CD8-positive, alpha-beta memory T cell (primary cell): ENCODE measurements at regions not wholly inside any gene's neighbourhood (a gene's known extent, or its start where the extent isn't known, plus 50 kb on each side); places are given as distances from the start of the nearest gene placed in this dataset.

Source experiments
- CTCF ChIA-PET: fragments of 350-600 bp; sonication (Branson Sonifier 250); formaldehyde crosslinking; loops from one replicate; lab custom pipeline; 2021; ENCODE audit warnings: antibody characterized with exemption; lab: Charles Lee
- POLR2A ChIA-PET: fragments of 350-600 bp; sonication (Branson Sonifier 250); formaldehyde crosslinking; loops from one replicate; lab custom pipeline; 2021; ENCODE audit warnings: antibody characterized with exemption; lab: Charles Lee
- DNase-seq, 5 donors: peaks; one replicate each; pipeline versions ENCODE4 v3.0.0 to v3.0.0-alpha.2; 2020 to 2022; ENCODE audit warnings: mixed read lengths in 1 of 5
- H3K27ac ChIP-seq: one replicate; pipeline ENCODE4 v1.7.0; 2013; ENCODE audit warnings: low read depth, mild to moderate bottlenecking, low read length, moderate library complexity
- H3K27me3 ChIP-seq: 2 replicates; pipeline ENCODE4 v1.7.0; 2013; ENCODE audit warnings: low read length, mild to moderate bottlenecking; ENCODE audit not compliant: insufficient read depth, poor library complexity, severe bottlenecking
- H3K36me3 ChIP-seq: 2 replicates; pipeline ENCODE4 v1.7.0; 2013; ENCODE audit warnings: mild to moderate bottlenecking, low read length, moderate library complexity; ENCODE audit not compliant: insufficient read depth
- H3K4me1 ChIP-seq: 2 replicates; pipeline ENCODE4 v1.7.0; 2013; ENCODE audit warnings: mild to moderate bottlenecking, low read length, moderate library complexity; ENCODE audit not compliant: insufficient read depth
- H3K4me3 ChIP-seq: 2 replicates; pipeline ENCODE4 v1.7.0; 2013; ENCODE audit warnings: mild to moderate bottlenecking, low read length
- H3K9me3 ChIP-seq: 2 replicates; pipeline ENCODE4 v1.7.0; 2013; ENCODE audit warnings: mild to moderate bottlenecking, low read length
- H3K27ac Mint-ChIP-seq, 8 donors: one replicate each; pipeline ENCODE4 v1.8.0; 2020 to 2021; ENCODE audit warnings: mixed read lengths in 8 of 8, mild to moderate bottlenecking in 6 of 8, inconsistent platforms in 3 of 8, moderate library complexity in 3 of 8
- H3K27me3 Mint-ChIP-seq, 2 donors: one replicate each; pipeline ENCODE4 v1.8.0; 2020 to 2021; ENCODE audit warnings: mixed read lengths in 2 of 2, mild to moderate bottlenecking in 1 of 2, moderate library complexity in 1 of 2
- H3K36me3 Mint-ChIP-seq, 3 donors: one replicate each; pipeline ENCODE4 v1.8.0; 2020 to 2021; ENCODE audit warnings: mixed read lengths in 3 of 3, inconsistent platforms in 1 of 3, mild to moderate bottlenecking in 1 of 3
- H3K4me1 Mint-ChIP-seq, 3 donors: one replicate each; pipeline ENCODE4 v1.8.0; 2020 to 2021; ENCODE audit warnings: mixed read lengths in 3 of 3, inconsistent platforms in 1 of 3, mild to moderate bottlenecking in 1 of 3
- H3K4me3 Mint-ChIP-seq, 7 donors: one replicate each; pipeline ENCODE4 v1.8.0; 2020 to 2021; ENCODE audit warnings: mixed read lengths in 7 of 7, mild to moderate bottlenecking in 6 of 7, moderate library complexity in 4 of 7, inconsistent platforms in 2 of 7
- H3K9me3 Mint-ChIP-seq, 5 donors: one replicate each; pipeline ENCODE4 v1.8.0; 2020 to 2022; ENCODE audit warnings: mixed read lengths in 5 of 5, mild to moderate bottlenecking in 3 of 5, moderate library complexity in 2 of 5, inconsistent platforms in 1 of 5

DNA sequence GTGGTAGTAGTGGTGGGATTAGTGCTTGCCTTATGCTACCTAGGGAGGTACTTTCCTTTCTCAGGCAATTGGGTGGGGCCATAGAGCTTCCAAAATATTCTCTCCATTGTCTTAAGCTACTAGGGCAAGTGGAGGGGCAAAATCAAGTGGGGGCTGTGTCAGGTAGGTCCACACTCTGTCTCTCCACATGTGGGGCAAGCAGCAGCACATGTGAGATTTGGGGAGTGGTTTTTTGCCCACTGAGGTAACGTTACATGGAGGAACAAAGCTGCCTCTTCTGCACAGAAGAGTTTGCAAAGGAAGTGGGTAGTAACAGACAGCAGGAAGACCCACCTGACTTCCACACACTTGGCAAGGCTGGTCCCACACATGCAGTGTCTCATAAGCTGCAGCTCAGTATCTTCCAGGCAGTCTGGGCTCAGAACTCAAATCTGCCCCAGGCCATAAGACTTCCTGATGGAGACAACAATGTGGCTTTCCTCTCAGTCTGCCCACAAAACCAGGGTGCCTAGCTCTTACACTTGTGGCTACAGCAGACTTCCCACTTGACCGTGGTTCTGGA is 1581.5 kb upstream of the PCDH20 start:
- H3K27ac ChIP-seq = no peak overlapping the region
- no peaks in the 10 kb centered on the region for H3K4me1 ChIP-seq
- ChIA-PET CTCF (no interaction called here), POLR2A (no interaction called here)
- no peak overlapping the region for H3K4me3 ChIP-seq
- H3K36me3 ChIP-seq = no peaks in the 10 kb centered on the region
- Mint-ChIP-seq H3K27me3 (no peaks in the 10 kb centered on the region), H3K36me3 (peaks cover 0 to 2% (median 0%) of the 10 kb centered on the region in 3 donors), H3K9me3 (peaks cover 11 to 50% (median 20%) of the 10 kb centered on the region in 5 donors), H3K4me1 (no peaks in the 10 kb centered on the region), H3K4me3 (no peak overlapping the region), H3K27ac (no peak overlapping the region)
- DNase-seq = no peak
- no peaks in the 10 kb centered on the region for H3K9me3 ChIP-seq
- no peaks in the 10 kb centered on the region for H3K27me3 ChIP-seq

DNA sequence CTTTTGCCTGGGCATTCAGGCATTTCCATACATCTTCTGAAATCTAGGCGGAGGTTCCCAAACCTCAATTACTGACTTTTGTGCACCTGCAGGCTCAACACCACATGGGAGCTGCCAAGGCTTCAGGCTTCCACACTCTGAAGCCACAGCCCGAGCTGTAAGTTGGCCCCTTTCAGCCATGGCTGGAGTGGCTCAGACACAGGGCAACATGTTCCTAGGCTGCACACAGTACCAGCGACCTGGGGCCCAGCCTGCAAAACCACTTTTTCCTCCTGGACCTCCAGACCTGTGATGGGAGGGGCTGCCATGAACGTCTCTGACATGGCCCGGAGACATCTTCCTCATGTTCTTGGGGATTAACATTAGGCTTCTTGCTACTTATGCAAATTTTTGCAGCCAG is 1558.2 kb upstream of the PCDH20 start:
- Mint-ChIP-seq H3K9me3 (peaks cover 2 to 20% (median 15%) of the 10 kb centered on the region in 5 donors), H3K27me3 (no peaks in the 10 kb centered on the region), H3K4me3 (no peak overlapping the region), H3K4me1 (no peaks in the 10 kb centered on the region), H3K27ac (no peak overlapping the region), H3K36me3 (no peaks in the 10 kb centered on the region)
- ChIA-PET CTCF (no interaction called here), POLR2A (no interaction called here)
- Histone ChIP-seq H3K27ac (no peak overlapping the region), H3K9me3 (no peaks in the 10 kb centered on the region), H3K36me3 (no peaks in the 10 kb centered on the region), H3K4me3 (no peak overlapping the region), H3K4me1 (no peaks in the 10 kb centered on the region), H3K27me3 (no peaks in the 10 kb centered on the region)
- no peak for DNase-seq

DNA sequence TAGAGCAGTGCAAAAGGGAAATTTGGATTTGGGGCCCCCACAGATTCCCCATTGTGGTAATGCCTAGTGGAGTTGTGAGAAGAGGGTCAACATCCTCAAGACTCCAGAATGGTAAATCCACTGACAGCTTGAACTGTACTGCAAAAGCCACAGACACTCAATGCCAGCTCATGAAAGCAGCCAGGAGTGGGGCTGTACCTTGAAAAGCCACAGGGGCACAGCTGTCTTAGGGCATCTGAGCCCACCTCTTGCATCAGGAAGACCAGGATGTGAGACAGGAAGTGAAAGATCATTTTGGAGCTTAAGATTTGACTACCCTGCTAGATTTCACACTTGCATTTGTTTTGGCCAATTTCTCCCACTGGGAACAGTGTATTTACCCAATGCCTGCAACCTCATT is 1548.9 kb upstream of the PCDH20 start:
- no peaks in the 10 kb centered on the region for H3K4me1 Mint-ChIP-seq
- no peak overlapping the region for H3K4me3 Mint-ChIP-seq
- Histone ChIP-seq H3K27ac (no peak overlapping the region), H3K4me1 (no peaks in the 10 kb centered on the region), H3K4me3 (no peak overlapping the region), H3K27me3 (no peaks in the 10 kb centered on the region), H3K9me3 (no peaks in the 10 kb centered on the region), H3K36me3 (no peaks in the 10 kb centered on the region)
- ChIA-PET POLR2A (no interaction called here), CTCF (no interaction called here)
- H3K36me3 Mint-ChIP-seq = no peaks in the 10 kb centered on the region
- H3K27ac Mint-ChIP-seq = no peak overlapping the region
- H3K27me3 Mint-ChIP-seq = peaks cover 0 to 1% of the 10 kb centered on the region in 2 donors
- no peak for DNase-seq
- peaks cover 10 to 30% (median 15%) of the 10 kb centered on the region in 5 donors for H3K9me3 Mint-ChIP-seq

DNA sequence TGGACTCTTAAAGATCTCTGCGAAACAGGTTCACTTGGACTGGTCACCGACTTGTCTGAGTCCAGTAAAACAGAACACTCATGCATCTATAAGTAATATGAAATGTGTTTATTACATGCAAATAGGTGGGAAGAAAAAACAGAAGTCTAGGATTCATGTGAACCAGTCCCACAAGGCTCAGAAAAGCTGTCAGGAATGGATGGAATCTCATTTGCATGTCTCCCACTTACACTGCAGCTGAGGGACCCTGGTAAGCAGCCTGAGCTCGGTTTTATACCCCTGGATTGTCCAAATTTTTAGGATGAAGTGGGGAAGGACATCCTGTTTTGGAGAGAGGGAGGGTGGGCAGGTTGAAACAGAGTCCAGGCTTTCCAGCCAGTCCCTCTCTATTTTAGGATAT is 1545.1 kb upstream of the PCDH20 start:
- Mint-ChIP-seq H3K36me3 (no peaks in the 10 kb centered on the region), H3K4me1 (no peaks in the 10 kb centered on the region), H3K27me3 (peaks cover 0 to 1% of the 10 kb centered on the region in 2 donors), H3K9me3 (peaks cover 4 to 24% (median 15%) of the 10 kb centered on the region in 5 donors), H3K4me3 (no peak overlapping the region), H3K27ac (no peak overlapping the region)
- DNase-seq = no peak
- no peaks in the 10 kb centered on the region for H3K36me3 ChIP-seq
- no peaks in the 10 kb centered on the region for H3K27me3 ChIP-seq
- no peak overlapping the region for H3K27ac ChIP-seq
- CTCF ChIA-PET = no interaction called here
- no peaks in the 10 kb centered on the region for H3K9me3 ChIP-seq
- H3K4me3 ChIP-seq = no peak overlapping the region
- no peaks in the 10 kb centered on the region for H3K4me1 ChIP-seq
- POLR2A ChIA-PET = no interaction called here

DNA sequence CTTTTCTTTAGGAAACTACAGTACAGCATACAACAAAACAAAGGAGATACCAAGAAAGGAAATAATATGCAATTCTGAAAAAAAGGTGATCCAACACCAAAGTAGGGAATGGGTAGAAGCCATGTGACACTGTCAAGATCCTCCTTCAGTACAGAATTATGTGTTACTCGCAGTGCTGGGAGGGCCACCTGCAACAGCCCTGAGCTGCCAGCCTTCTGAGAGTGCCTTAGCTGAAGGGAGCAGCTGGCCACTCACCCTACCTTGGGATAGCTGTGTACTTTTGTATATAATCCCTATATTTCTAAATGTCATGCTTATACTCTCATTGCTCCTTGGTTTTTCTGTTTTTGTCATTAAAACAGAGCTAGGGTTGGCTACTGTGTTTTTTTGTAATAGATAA is 1518.2 kb upstream of the PCDH20 start:
- no peak overlapping the region for H3K4me3 Mint-ChIP-seq
- DNase-seq = no peak
- H3K27me3 ChIP-seq = no peaks in the 10 kb centered on the region

DNA sequence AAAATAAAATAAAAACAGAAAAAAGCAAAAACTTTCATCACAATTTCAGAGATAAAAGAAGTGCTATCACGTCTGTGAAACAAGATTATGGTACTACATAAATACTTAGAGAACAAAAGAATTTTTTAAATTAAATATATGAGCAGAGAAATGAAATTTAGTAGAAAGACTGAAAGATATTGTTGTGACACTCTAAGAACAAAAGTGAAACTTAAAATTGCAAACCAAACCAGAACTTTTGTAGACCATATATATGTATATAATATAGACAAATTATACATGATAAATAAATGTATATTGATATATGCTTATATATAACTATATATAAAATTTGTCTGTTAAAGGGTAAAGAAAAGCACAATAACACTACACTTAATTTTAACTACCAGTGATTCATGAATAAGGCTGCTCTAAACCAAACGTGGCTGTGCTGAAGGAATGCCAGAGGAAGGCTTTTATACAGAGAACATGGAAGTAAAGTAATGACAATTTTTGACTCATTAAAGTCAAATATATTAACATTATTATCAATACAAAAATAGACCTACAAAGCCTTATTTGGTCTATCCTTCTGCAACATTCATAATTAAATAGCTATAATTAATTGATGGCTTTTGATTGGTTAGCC is 1516.7 kb upstream of the PCDH20 start:
- H3K9me3 Mint-ChIP-seq = peaks cover 2 to 25% (median 3%) of the 10 kb centered on the region in 5 donors
- H3K27ac ChIP-seq = no peak overlapping the region
- H3K9me3 ChIP-seq = peaks cover 6% of the 10 kb centered on the region
- no peaks in the 10 kb centered on the region for H3K27me3 ChIP-seq
- no peaks in the 10 kb centered on the region for H3K4me1 Mint-ChIP-seq
- DNase-seq = no peak
- ChIA-PET POLR2A (no interaction called here), CTCF (no interaction called here)
- no peak overlapping the region for H3K4me3 ChIP-seq
- H3K4me1 ChIP-seq = no peaks in the 10 kb centered on the region
- H3K36me3 ChIP-seq = no peaks in the 10 kb centered on the region
- no peaks in the 10 kb centered on the region for H3K36me3 Mint-ChIP-seq
- no peak overlapping the region for H3K4me3 Mint-ChIP-seq
- H3K27ac Mint-ChIP-seq = no peak overlapping the region
- H3K27me3 Mint-ChIP-seq = no peaks in the 10 kb centered on the region

More for the DNA sequence above, 1518.2 kb upstream of the PCDH20 start:
- no peak overlapping the region for H3K4me3 ChIP-seq
- H3K27ac ChIP-seq = no peak overlapping the region
- no peaks in the 10 kb centered on the region for H3K4me1 ChIP-seq
- Mint-ChIP-seq H3K27ac (no peak overlapping the region), H3K9me3 (peaks cover 2 to 21% (median 8%) of the 10 kb centered on the region in 5 donors), H3K27me3 (no peaks in the 10 kb centered on the region), H3K36me3 (no peaks in the 10 kb centered on the region), H3K4me1 (no peaks in the 10 kb centered on the region)
- no peaks in the 10 kb centered on the region for H3K9me3 ChIP-seq
- ChIA-PET POLR2A (no interaction called here), CTCF (no interaction called here)
- no peaks in the 10 kb centered on the region for H3K36me3 ChIP-seq

DNA sequence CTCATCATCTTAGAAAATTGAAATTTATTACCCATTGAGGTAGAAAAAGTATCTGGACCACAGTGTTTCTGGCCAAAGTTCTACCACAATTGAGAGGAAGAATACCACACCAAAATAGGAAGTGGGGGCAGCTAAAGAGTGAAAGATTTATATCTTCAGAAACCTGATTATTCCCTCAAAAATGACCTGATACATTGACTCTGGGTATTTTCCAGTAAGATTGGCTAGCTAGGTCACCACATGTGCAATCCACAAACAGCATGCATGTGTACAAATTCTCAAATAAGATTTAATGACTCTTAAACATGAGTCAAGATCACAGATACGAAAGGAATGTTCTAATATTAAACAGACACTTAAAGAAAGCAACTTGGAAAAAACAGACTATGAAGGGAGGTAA is 1516.2 kb upstream of the PCDH20 start:
- no peak for DNase-seq
- peaks cover 3 to 27% (median 5%) of the 10 kb centered on the region in 5 donors for H3K9me3 Mint-ChIP-seq
- Histone ChIP-seq H3K27ac (no peak overlapping the region), H3K27me3 (no peaks in the 10 kb centered on the region), H3K4me1 (no peaks in the 10 kb centered on the region), H3K9me3 (peaks cover 6% of the 10 kb centered on the region), H3K36me3 (no peaks in the 10 kb centered on the region), H3K4me3 (no peak overlapping the region)
- no peak overlapping the region for H3K27ac Mint-ChIP-seq
- H3K4me3 Mint-ChIP-seq = no peak overlapping the region
- CTCF ChIA-PET = no interaction called here
- no peaks in the 10 kb centered on the region for H3K36me3 Mint-ChIP-seq
- no peaks in the 10 kb centered on the region for H3K27me3 Mint-ChIP-seq
- POLR2A ChIA-PET = no interaction called here
- no peaks in the 10 kb centered on the region for H3K4me1 Mint-ChIP-seq

DNA sequence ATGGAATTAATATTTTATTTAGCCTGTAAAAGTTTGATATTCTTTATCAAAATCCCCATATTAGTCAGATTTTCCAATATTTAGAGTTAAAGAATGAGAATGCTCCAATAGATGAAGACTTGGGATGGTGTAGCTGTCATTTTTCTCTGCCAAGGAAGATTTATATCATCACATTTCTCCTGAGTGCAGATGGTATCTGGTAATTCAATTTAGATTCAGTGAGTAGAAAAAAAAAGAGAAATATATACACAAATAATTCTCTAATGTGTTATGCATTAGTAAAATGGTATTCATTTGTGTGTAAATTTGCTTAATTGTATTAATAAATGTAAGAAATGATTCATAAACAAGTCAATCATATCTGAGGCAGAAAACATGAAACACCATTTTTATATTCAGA is 1508.7 kb upstream of the PCDH20 start:
- no peaks in the 10 kb centered on the region for H3K27me3 ChIP-seq
- ChIA-PET POLR2A (no interaction called here), CTCF (no interaction called here)
- Mint-ChIP-seq H3K36me3 (no peaks in the 10 kb centered on the region), H3K9me3 (peaks cover 5 to 19% (median 9%) of the 10 kb centered on the region in 5 donors), H3K27me3 (no peaks in the 10 kb centered on the region), H3K4me3 (no peak overlapping the region), H3K4me1 (no peaks in the 10 kb centered on the region), H3K27ac (no peak overlapping the region)
- H3K4me3 ChIP-seq = no peak overlapping the region
- no peak overlapping the region for H3K27ac ChIP-seq
- peaks cover 6% of the 10 kb centered on the region for H3K9me3 ChIP-seq
- H3K4me1 ChIP-seq = no peaks in the 10 kb centered on the region
- H3K36me3 ChIP-seq = no peaks in the 10 kb centered on the region
- DNase-seq = no peak
